Keratinocyte (primary cell): ENCODE measurements at regions not wholly inside any gene's neighbourhood (a gene's known extent, or its start where the extent isn't known, plus 50 kb on each side); places are given as distances from the start of the nearest gene placed in this dataset.

Experiments used
- DNase-seq: peaks from one replicate; pipeline ENCODE4 v3.0.0-alpha.2; 2011; ENCODE audit warnings: low read depth, missing footprints, low spot score
- FAIRE-seq: peaks from 2 replicates; lab custom pipeline; 2011; peaks lifted over from hg19 to GRCh38; lab: Jason Lieb, UNC
- H2AFZ ChIP-seq: 2 replicates; pipeline ENCODE4 v1.6.0; 2012; ENCODE audit warnings: low read length, control low read depth, inconsistent platforms; ENCODE audit not compliant: control insufficient read depth
- H3K27ac ChIP-seq: 2 replicates; pipeline ENCODE4 v1.5.1; 2011; ENCODE audit warnings: low read length; ENCODE audit not compliant: control insufficient read depth, insufficient read depth
- H3K27me3 ChIP-seq: 3 replicates; pipeline ENCODE4 v1.6.0; 2011; ENCODE audit warnings: low read length; ENCODE audit not compliant: control insufficient read depth, insufficient read depth; ENCODE audit errors: extremely low read depth
- H3K36me3 ChIP-seq, 2 experiments: 2 replicates in 1 of 2; 3 replicates in 1 of 2; pipeline ENCODE4 v1.5.1; 2011; ENCODE audit warnings: low read length in 2 of 2, mild to moderate bottlenecking in 1 of 2; ENCODE audit not compliant: control insufficient read depth in 2 of 2, insufficient read depth in 2 of 2; ENCODE audit errors: extremely low read depth in 1 of 2
- H3K4me1 ChIP-seq: 3 replicates; pipeline ENCODE4 v1.5.1; 2011; ENCODE audit warnings: low read length; ENCODE audit not compliant: control insufficient read depth, insufficient read depth; ENCODE audit errors: extremely low read depth
- H3K4me2 ChIP-seq: 3 replicates; pipeline ENCODE4 v1.6.0; 2011; ENCODE audit warnings: low read depth, low read length; ENCODE audit not compliant: control insufficient read depth, insufficient read depth; ENCODE audit errors: extremely low read depth
- H3K4me3 ChIP-seq, 3 experiments: fragments of 200-600 bp in 1 of 3; sonication (generic) in 1 of 3; 2 replicates in 2 of 3; 3 replicates in 1 of 3; pipeline ENCODE4 v1.5.1; 2011 to 2016; ENCODE audit warnings: low read length in 3 of 3, mild to moderate bottlenecking in 3 of 3, control low read depth in 2 of 3, inconsistent platforms in 1 of 3, low read depth in 1 of 3, mixed read lengths in 1 of 3, mixed run types in 1 of 3, moderate library complexity in 1 of 3; ENCODE audit not compliant: control insufficient read depth in 2 of 3, insufficient read depth in 2 of 3; ENCODE audit errors: extremely low read depth in 1 of 3
- H3K79me2 ChIP-seq: 2 replicates; pipeline ENCODE4 v1.6.0; 2012; ENCODE audit warnings: low read length; ENCODE audit not compliant: control insufficient read depth, insufficient read depth
- H3K9ac ChIP-seq: 3 replicates; pipeline ENCODE4 v1.6.0; 2011; ENCODE audit warnings: low read length; ENCODE audit not compliant: control insufficient read depth, insufficient read depth; ENCODE audit errors: extremely low read depth
- H3K9me1 ChIP-seq: 3 replicates; pipeline ENCODE4 v1.6.0; 2011; ENCODE audit warnings: low read length; ENCODE audit not compliant: control insufficient read depth, insufficient read depth; ENCODE audit errors: extremely low read depth
- H3K9me3 ChIP-seq: 2 replicates; pipeline ENCODE4 v1.5.1; 2012; ENCODE audit warnings: low read depth, low read length; ENCODE audit not compliant: control insufficient read depth
- H4K20me1 ChIP-seq: 3 replicates; pipeline ENCODE4 v1.6.0; 2011; ENCODE audit warnings: low read length; ENCODE audit not compliant: control insufficient read depth, insufficient read depth; ENCODE audit errors: extremely low read depth
- CTCF ChIP-seq, 3 experiments: IDR thresholded peaks in 1 of 3; conservative IDR thresholded peaks in 1 of 3; optimal IDR thresholded peaks in 1 of 3; 2 replicates in 2 of 3; 3 replicates in 1 of 3; pipeline versions ENCODE3 to v1.5.1; 2011; ENCODE audit warnings: low read length in 3 of 3, mild to moderate bottlenecking in 3 of 3, moderate library complexity in 2 of 3, control low read depth in 1 of 3, inconsistent platforms in 1 of 3; ENCODE audit not compliant: insufficient read depth in 2 of 3; ENCODE audit errors: extremely low read depth in 1 of 3
- EZH2 ChIP-seq: IDR thresholded peaks from one replicate; pipeline ENCODE4 v1.6.1; 2012; ENCODE audit warnings: inconsistent platforms, mild to moderate bottlenecking, low read length, moderate library complexity
- dilution Hi-C: fragments of 300-500 bp; cut with MboI; formaldehyde crosslinking; loops from one replicate; pipeline ENCODE4 v1.7.0; 2020; ENCODE audit warnings: low sequenced_read_pairs; ENCODE audit not compliant: extremely low pct_ligation_motif_present

GRCh38 chr2:100660851-100661584 is 98.2 kb downstream of the PDCL3 start:
- H3K27ac ChIP-seq, result no peak overlapping the region
- H3K4me3 ChIP-seq, result no peak overlapping the region
- H3K36me3 ChIP-seq, result no peaks in the 10 kb centered on the region
- no peak for DNase-seq
- H2AFZ ChIP-seq, result no peak overlapping the region
- dilution Hi-C loops, result no loop called here
- no peaks in the 10 kb centered on the region for H3K9me1 ChIP-seq
- no peak for TF ChIP-seq CTCF (optimal IDR thresholded peaks at IDR 0.05 in 1 of 3, IDR thresholded peaks at IDR 0.05 in 1 of 3, conservative IDR thresholded peaks at IDR 0.05 in 1 of 3; ENCODE audit: extremely low read depth in 1 of 3, insufficient read depth in 2 of 3, low read length in 3 of 3)
- no peak for TF ChIP-seq EZH2
- no peaks in the 10 kb centered on the region for H3K27me3 ChIP-seq
- H3K79me2 ChIP-seq, result no peaks in the 10 kb centered on the region
- no peak overlapping the region for H3K9ac ChIP-seq
- FAIRE-seq, result no peak
- H3K9me3 ChIP-seq, result no peaks in the 10 kb centered on the region
- no peaks in the 10 kb centered on the region for H4K20me1 ChIP-seq
- H3K4me1 ChIP-seq, result no peaks in the 10 kb centered on the region
- H3K4me2 ChIP-seq, result no peak overlapping the region

- Histone ChIP-seq H3K9me3 (no peaks in the 10 kb centered on the region), H3K36me3 (no peaks in the 10 kb centered on the region), H3K4me3 (no peak overlapping the region), H3K4me2 (no peak overlapping the region), H2AFZ (no peak overlapping the region), H3K4me1 (no peaks in the 10 kb centered on the region), H3K79me2 (no peaks in the 10 kb centered on the region), H3K9ac (no peak overlapping the region), H4K20me1 (no peaks in the 10 kb centered on the region), H3K27me3 (no peaks in the 10 kb centered on the region), H3K9me1 (no peaks in the 10 kb centered on the region), H3K27ac (no peak overlapping the region)
- FAIRE-seq (no peak), DNase-seq (no peak)
- TF ChIP-seq EZH2 (no peak), CTCF (optimal IDR thresholded peaks at IDR 0.05 in 1 of 3, IDR thresholded peaks at IDR 0.05 in 1 of 3, conservative IDR thresholded peaks at IDR 0.05 in 1 of 3; ENCODE audit: extremely low read depth in 1 of 3, insufficient read depth in 2 of 3, low read length in 3 of 3) (no peak)
- dilution Hi-C loops, result no loop called here
Measured at GRCh38 chr2:100662866-100663265, 100.1 kb downstream of the PDCL3 start.
